AG09309 (cell line): ENCODE measurements at regions not wholly inside any gene's neighbourhood (a gene's known extent, or its start where the extent isn't known, plus 50 kb on each side); places are given as distances from the start of the nearest gene placed in this dataset.
"Not testable (repeated sequence)": the region's sequence is repeated elsewhere in the genome, so short reads cannot be mapped to it uniquely, and the experiment has no call there.

Experiments used
- DNase-seq: peaks from one replicate; pipeline ENCODE4 v3.0.0-alpha.2; 2010; ENCODE audit warnings: low read depth
- H3K4me3 ChIP-seq: 2 replicates; pipeline ENCODE4 v1.5.1; 2011; ENCODE audit warnings: mild to moderate bottlenecking, low read depth, low read length, moderate library complexity; ENCODE audit not compliant: control insufficient read depth
- CTCF ChIP-seq: IDR thresholded peaks from 2 replicates; pipeline ENCODE4 v1.5.1; 2011; ENCODE audit warnings: mild to moderate bottlenecking, low read depth, low read length, inconsistent platforms; ENCODE audit not compliant: insufficient read depth, control insufficient read depth; ENCODE audit errors: missing control alignments

- no peak overlapping the region for H3K4me3 ChIP-seq
- no peak for DNase-seq
Measured at GRCh38 chr10:57891201-57892006, 376.3 kb downstream of the IPMK start.

GRCh38 chr10:57890691-57891090 is 377.0 kb downstream of the IPMK start:
- DNase-seq, result no peak
- no peak overlapping the region for H3K4me3 ChIP-seq
- TF ChIP-seq CTCF, result no peak

More at GRCh38 chr10:57891201-57892006, 376.3 kb downstream of the IPMK start:
- no peak for TF ChIP-seq CTCF

- H3K4me3 ChIP-seq, DNase-seq: not testable (repeated sequence)
Measured at GRCh38 chr10:57885618-57885968, 382.1 kb downstream of the IPMK start.

DNA sequence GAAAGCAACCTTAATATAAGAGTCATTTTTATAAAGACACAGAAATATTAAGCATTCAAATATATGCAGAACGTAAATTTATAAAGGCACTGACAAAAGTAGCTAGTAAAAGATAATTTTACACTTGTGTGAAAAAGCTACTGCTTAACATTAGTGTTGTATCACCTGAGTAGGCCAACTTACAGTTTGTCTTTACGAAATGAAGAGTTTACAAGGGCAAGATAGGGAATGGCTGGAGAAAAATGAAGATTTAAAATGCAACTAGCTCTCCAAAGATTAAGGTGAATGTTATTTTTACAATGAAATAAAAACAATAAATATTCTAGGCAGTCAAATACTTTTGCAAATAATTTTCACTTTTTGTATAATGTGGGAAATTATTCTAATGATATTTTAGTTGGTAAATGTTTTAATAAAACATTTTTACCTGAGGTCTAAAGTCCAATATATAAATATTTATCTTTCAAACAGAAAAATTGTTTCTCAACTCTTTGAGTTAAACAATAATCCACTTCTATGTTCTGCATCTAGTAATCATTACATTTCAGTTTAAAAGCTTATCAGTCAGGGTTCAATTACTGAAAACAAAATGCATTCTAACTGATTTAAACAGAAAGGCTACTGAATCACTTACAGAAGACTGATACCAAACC is 382.6 kb downstream of the IPMK start:
- DNase-seq, result no peak
- no peak for TF ChIP-seq CTCF
- H3K4me3 ChIP-seq, result no peak overlapping the region

GRCh38 chr10:57884407-57884806 is 383.3 kb downstream of the IPMK start:
- H3K4me3 ChIP-seq, result no peak overlapping the region
- DNase-seq, result no peak
- TF ChIP-seq CTCF, result no peak

DNA sequence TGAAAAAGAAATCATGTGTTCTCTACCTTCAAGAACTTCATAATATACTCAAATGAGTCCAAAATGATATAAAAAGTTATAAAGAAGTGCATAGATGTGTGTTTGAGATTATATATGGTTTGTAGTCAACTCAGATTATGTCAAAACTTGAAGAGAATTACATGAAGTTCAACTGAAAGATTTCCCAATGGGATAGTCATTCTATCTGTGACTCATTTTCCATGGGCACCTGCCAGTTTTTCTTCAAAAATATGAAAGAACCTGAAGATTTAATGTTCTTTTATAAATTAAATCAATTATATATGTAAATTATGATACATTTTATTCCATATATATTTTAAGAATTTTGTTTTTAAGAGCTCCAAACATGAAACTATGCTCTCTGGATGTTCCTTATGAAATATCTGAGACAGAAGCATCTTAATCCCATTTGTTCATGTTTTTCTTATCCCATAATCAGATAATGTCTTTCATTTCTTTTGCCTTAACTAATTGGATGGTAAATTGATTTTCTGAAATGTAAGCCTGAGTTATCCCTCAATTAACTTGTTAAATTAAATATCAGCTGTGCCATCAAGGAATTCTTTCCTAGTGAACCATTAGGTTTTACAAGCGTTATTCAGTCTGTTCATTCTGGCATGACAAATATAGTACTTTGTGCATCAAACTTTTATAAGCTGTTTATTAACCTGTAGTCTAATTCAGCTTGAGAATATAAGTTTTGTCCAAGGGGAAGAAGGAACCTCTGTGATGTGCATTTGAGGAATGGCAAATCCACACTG is 387.1 kb downstream of the IPMK start:
- no peak overlapping the region for H3K4me3 ChIP-seq
- no peak for TF ChIP-seq CTCF
- DNase-seq, result no peak

- H3K4me3 ChIP-seq, result no peak overlapping the region
- no peak for TF ChIP-seq CTCF
- DNase-seq, result no peak
Measured at GRCh38 chr10:57874810-57875209, 392.9 kb downstream of the IPMK start.
